Nephron (organoid): ENCODE measurements at regions not wholly inside any gene's neighbourhood (a gene's known extent, or its start where the extent isn't known, plus 50 kb on each side); places are given as distances from the start of the nearest gene placed in this dataset.
"Not testable (repeated sequence)": the region's sequence is repeated elsewhere in the genome, so short reads cannot be mapped to it uniquely, and the experiment has no call there.

ENCODE experiments used
- H3K27ac Mint-ChIP-seq, 3 experiments: 2 replicates each; pipeline ENCODE4 v1.8.0; 2020; ENCODE audit warnings: mixed read lengths in 3 of 3, mild to moderate bottlenecking in 2 of 3, moderate library complexity in 1 of 3
- H3K27me3 Mint-ChIP-seq: 2 replicates; pipeline ENCODE4 v1.8.0; 2021; ENCODE audit warnings: low read depth, mild to moderate bottlenecking, moderate library complexity, mixed read lengths
- H3K36me3 Mint-ChIP-seq: 2 replicates; pipeline ENCODE4 v1.8.0; 2020; ENCODE audit warnings: low read depth, mixed read lengths
- H3K4me1 Mint-ChIP-seq: 2 replicates; pipeline ENCODE4 v1.8.0; 2020; ENCODE audit warnings: mixed read lengths
- H3K4me3 Mint-ChIP-seq, 3 experiments: 2 replicates each; pipeline ENCODE4 v1.8.0; 2020; ENCODE audit warnings: mild to moderate bottlenecking in 3 of 3, mixed read lengths in 3 of 3, moderate library complexity in 2 of 3
- H3K9me3 Mint-ChIP-seq: 2 replicates; pipeline ENCODE4 v1.8.0; 2020; ENCODE audit warnings: mixed read lengths
- CTCF ChIP-seq, 3 experiments: fragments of 200-600 bp; sonication (generic); IDR thresholded peaks; one replicate each; pipeline ENCODE4 v1.5.0; 2021; ENCODE audit warnings: antibody characterized with exemption in 3 of 3; ENCODE audit not compliant: unreplicated experiment in 3 of 3

DNA sequence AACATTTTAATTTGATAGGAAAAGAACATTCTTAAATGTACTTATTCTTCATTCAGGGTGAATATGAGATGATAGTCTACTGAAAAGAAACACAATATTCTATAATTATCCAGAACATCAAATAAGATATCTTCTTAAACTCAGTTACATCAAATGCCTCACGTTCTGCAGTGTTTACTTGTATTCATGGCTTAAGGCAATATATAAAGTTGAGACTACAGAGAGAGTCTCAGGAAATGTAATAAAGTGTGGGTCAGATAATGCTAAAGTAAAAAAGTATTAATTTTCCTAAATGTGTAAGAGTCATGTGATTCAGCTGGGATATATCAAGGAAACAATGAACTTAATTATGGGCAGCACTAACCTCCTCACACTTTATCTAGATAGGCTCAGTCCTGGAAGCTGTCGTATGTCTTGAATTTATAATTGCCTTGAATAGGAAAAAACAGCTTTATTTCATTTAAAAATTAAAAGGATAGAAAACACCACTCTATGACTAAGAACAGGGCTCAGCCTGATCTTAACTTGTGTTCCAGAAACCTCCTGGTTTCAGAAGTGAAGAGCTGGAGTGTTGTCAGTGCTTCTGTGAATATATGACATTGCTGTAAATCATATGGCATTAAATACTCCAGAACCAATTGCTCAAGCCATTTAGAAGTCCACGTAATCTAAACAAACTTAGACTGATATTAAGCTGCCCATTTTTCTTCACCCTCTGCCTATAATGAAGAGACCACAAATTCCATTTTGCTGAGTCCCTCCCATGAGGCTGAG lies 240.2 kb downstream of the FSIP2 start:
- Mint-ChIP-seq H3K27ac (peak overlapping the region; percentile 37 to 94 (median 58)), H3K4me1 (no peaks in the 10 kb centered on the region), H3K27me3 (no peaks in the 10 kb centered on the region), H3K9me3 (peaks cover 6% of the 10 kb centered on the region), H3K36me3 (no peaks in the 10 kb centered on the region), H3K4me3 (no peak overlapping the region)
- TF ChIP-seq CTCF (IDR thresholded peaks at IDR 0.05; ENCODE audit: unreplicated experiment in 3 of 3) = no peak

- Mint-ChIP-seq H3K27ac (peak overlapping the region in 2 of 3 experiments; percentile 84 to 94), H3K4me3 (no peak overlapping the region), H3K36me3 (no peaks in the 10 kb centered on the region), H3K4me1 (no peaks in the 10 kb centered on the region), H3K9me3 (peaks cover 4% of the 10 kb centered on the region), H3K27me3 (no peaks in the 10 kb centered on the region)
- no peak for TF ChIP-seq CTCF (IDR thresholded peaks at IDR 0.05; ENCODE audit: unreplicated experiment in 3 of 3)
Observed at GRCh38 chr2:185979546-185980071, 241.0 kb downstream of the FSIP2 start.

DNA sequence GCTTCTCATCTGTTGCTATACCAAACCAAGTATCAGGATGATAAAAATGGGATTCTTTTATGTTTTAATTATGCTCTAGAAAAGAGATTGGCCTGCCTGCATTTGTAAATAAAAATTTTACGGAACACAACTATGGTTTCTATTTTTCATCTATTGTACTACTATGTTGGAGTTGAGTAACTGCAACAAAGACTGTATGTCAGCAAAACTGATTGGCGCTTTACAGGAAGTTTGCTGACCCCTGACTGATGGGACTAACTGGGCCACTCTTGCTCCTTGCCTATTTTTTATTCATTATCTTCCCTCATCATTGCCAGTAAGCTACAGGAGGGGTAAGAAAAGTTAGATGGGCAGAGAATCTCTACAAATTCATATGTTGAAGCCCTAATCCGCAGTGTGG lies 242.3 kb downstream of the FSIP2 start:
- TF ChIP-seq CTCF (IDR thresholded peaks at IDR 0.05; ENCODE audit: unreplicated experiment in 3 of 3) = no peak
- no peaks in the 10 kb centered on the region for H3K4me1 Mint-ChIP-seq
- peaks cover 4% of the 10 kb centered on the region for H3K9me3 Mint-ChIP-seq
- no peaks in the 10 kb centered on the region for H3K36me3 Mint-ChIP-seq
- no peak overlapping the region for H3K4me3 Mint-ChIP-seq
- no peak overlapping the region for H3K27ac Mint-ChIP-seq
- no peaks in the 10 kb centered on the region for H3K27me3 Mint-ChIP-seq

GRCh38 chr2:185984670-185985069 lies 246.1 kb downstream of the FSIP2 start:
- Mint-ChIP-seq H3K9me3 (peaks cover 4% of the 10 kb centered on the region), H3K4me3 (no peak overlapping the region), H3K4me1 (no peaks in the 10 kb centered on the region), H3K36me3 (no peaks in the 10 kb centered on the region), H3K27me3 (no peaks in the 10 kb centered on the region), H3K27ac (no peak overlapping the region)
- no peak for TF ChIP-seq CTCF (IDR thresholded peaks at IDR 0.05; ENCODE audit: unreplicated experiment in 3 of 3)

- H3K4me1 Mint-ChIP-seq, H3K9me3 Mint-ChIP-seq, H3K27ac Mint-ChIP-seq, H3K27me3 Mint-ChIP-seq, H3K36me3 Mint-ChIP-seq, H3K4me3 Mint-ChIP-seq: not testable (repeated sequence)
Observed at GRCh38 chr2:185988907-185989306, 250.3 kb downstream of the FSIP2 start.

DNA sequence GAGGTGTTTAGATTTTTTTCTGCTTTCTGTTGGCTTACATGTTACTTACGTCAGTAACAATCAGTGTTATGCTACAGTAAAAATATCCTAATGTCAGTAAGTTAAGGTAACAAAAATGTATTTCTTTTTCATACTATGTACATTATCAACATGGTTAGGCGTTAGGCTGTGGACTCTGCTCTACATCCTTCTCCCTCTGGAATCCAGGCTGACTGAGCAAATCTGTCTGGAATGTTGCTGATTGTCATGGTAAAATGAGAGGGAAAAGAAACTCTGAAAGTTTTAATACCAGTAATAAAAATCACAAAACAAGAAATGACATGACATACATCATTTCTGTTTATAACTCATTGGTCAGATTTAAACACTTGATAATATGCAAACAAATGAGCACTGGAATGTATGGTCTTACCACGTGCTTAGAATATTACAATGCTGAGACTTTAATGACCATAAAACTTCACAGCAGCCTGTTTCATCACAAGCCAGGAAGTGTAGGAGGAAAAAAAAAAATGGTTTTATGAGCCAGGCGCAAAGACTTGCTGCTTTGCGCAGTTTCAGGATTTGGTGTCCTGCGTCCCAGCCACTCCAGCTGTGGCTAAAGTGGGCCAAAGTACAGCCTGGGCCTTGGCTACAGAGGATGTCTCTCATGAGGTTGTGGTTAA lies 252.4 kb downstream of the FSIP2 start:
- Mint-ChIP-seq H3K27me3 (no peaks in the 10 kb centered on the region), H3K27ac (no peak overlapping the region), H3K4me3 (no peak overlapping the region), H3K36me3 (no peaks in the 10 kb centered on the region), H3K4me1 (no peaks in the 10 kb centered on the region), H3K9me3 (no peaks in the 10 kb centered on the region)
- no peak for TF ChIP-seq CTCF (IDR thresholded peaks at IDR 0.05; ENCODE audit: unreplicated experiment in 3 of 3)
